Spleen (tissue), 7 donors: ENCODE measurements at regions not wholly inside any gene's neighbourhood (a gene's known extent, or its start where the extent isn't known, plus 50 kb on each side); places are given as distances from the start of the nearest gene placed in this dataset.
A peak's percentile ranks its signal among the peaks of the same experiment; 100 is the strongest.

Experiments used
- POLR2A ChIP-seq, 3 donors: fragments of 450-650 bp; IDR thresholded peaks; one replicate each; pipeline ENCODE4 v1.5.1; 2017; ENCODE audit warnings: antibody characterized with exemption in 3 of 3, mild to moderate bottlenecking in 1 of 3
- POLR2AphosphoS5 ChIP-seq, 3 donors: sonication (generic); formaldehyde crosslinking; IDR thresholded peaks; one replicate each; pipeline ENCODE4 v1.5.1; 2017; ENCODE audit warnings: antibody characterized with exemption in 3 of 3
- TF ChIP-seq, protein P1 (sequence below), 11 experiments: fragments of 200-600 bp in 7 of 11; fragments of 450-650 bp in 4 of 11; sonication (generic) in 4 of 11; IDR thresholded peaks in 8 of 11; conservative IDR thresholded peaks in 3 of 11; 1 replicate in 7 of 11; 2 replicates in 4 of 11; pipeline versions ENCODE4 v1.4.0 to v1.8.0; 2016 to 2021; ENCODE audit warnings: antibody characterized with exemption in 11 of 11, inconsistent platforms in 4 of 11, mild to moderate bottlenecking in 1 of 11
- donor health status: DM: no; HTN: no; CAD: no; lungs with moderate emphysema.
- donor health status: DM: no; HTN: no; CAD: no.
- donor health status: DM: no; HTN: no; CAD: no.

DNA sequence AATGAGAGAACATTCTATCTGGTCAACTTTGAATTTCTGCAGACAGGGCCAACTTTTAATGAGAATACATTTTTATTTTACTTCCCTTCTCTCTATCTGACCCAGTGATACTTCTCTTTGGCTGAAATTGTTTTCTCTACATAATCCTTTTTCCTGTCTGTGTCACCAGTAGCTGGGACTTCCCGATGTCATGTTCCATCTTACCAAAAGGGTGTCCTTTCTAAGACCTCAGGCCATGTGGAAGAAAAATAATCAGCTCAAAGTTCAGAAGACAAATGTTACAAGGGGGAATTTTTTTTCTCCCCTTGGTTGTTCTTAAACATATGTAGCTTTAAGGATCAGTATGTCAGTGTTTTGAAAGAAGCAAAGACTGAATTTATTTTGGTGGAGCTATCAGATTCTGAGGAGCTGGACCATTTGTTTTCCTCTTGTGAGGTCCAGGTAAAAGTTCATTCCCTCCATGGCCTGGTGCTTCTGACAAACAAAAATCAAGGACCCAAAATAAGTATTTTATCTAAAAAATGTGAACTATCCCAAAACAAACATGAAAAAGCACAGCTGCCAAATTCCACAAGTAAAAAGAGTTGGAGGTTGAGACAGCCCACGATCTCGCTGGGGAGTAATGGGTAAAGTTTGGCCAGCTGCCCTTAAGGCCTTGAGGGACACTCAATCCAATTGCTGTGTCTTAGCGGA, 859.4 kb upstream of the NR2F2 start:
- TF ChIP-seq, protein P1, sequence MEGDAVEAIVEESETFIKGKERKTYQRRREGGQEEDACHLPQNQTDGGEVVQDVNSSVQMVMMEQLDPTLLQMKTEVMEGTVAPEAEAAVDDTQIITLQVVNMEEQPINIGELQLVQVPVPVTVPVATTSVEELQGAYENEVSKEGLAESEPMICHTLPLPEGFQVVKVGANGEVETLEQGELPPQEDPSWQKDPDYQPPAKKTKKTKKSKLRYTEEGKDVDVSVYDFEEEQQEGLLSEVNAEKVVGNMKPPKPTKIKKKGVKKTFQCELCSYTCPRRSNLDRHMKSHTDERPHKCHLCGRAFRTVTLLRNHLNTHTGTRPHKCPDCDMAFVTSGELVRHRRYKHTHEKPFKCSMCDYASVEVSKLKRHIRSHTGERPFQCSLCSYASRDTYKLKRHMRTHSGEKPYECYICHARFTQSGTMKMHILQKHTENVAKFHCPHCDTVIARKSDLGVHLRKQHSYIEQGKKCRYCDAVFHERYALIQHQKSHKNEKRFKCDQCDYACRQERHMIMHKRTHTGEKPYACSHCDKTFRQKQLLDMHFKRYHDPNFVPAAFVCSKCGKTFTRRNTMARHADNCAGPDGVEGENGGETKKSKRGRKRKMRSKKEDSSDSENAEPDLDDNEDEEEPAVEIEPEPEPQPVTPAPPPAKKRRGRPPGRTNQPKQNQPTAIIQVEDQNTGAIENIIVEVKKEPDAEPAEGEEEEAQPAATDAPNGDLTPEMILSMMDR (IDR thresholded peaks at IDR 0.05 in 8 of 11, conservative IDR thresholded peaks at IDR 0.05 in 3 of 11): no peak
- TF ChIP-seq POLR2A (IDR thresholded peaks at IDR 0.05): no peak
- TF ChIP-seq POLR2AphosphoS5 (IDR thresholded peaks at IDR 0.05): peak in 1 of 3 donors; percentile 15
